Neural cell (in vitro differentiated cells): ENCODE measurements at regions not wholly inside any gene's neighbourhood (a gene's known extent, or its start where the extent isn't known, plus 50 kb on each side); places are given as distances from the start of the nearest gene placed in this dataset.

ENCODE experiments used
- H2AFZ ChIP-seq: fragments of 200-600, 300-800 bp; sonication (generic), shearing (Covaris generic); 2 replicates; pipeline ENCODE4 v1.6.0; 2014; ENCODE audit warnings: low read depth, mild to moderate bottlenecking, antibody characterized with exemption, low read length, moderate library complexity
- H3F3A ChIP-seq: fragments of 200-600 bp; shearing (Covaris generic); 2 replicates; pipeline ENCODE4 v1.6.1; 2016; ENCODE audit warnings: mild to moderate bottlenecking, moderate library complexity, mixed read lengths, antibody characterized with exemption, low read length; ENCODE audit not compliant: insufficient read depth, poor library complexity, severe bottlenecking
- H3K27ac ChIP-seq: fragments of 200-600, 300-800 bp; sonication (generic), shearing (Covaris generic); 2 replicates; pipeline ENCODE4 v1.5.1; 2014; ENCODE audit warnings: mild to moderate bottlenecking, low read length, moderate library complexity
- H3K27me3 ChIP-seq: fragments of 300-800, 200-600 bp; sonication (generic), shearing (Covaris generic); 2 replicates; pipeline ENCODE4 v1.6.0; 2014; ENCODE audit warnings: mild to moderate bottlenecking, low read depth, low read length, moderate library complexity; ENCODE audit not compliant: insufficient read depth
- H3K36me3 ChIP-seq: fragments of 300-800, 200-600 bp; sonication (generic), shearing (Covaris generic); 2 replicates; pipeline ENCODE4 v1.5.1; 2014; ENCODE audit warnings: mild to moderate bottlenecking, antibody characterized with exemption, low read length, moderate library complexity; ENCODE audit not compliant: insufficient read depth
- H3K4me2 ChIP-seq: fragments of 300-800, 200-600 bp; sonication (generic), shearing (Covaris generic); 2 replicates; pipeline ENCODE4 v1.6.0; 2014; ENCODE audit warnings: mild to moderate bottlenecking, low read length
- H3K4me3 ChIP-seq: fragments of 300-800, 200-600 bp; sonication (generic), shearing (Covaris generic); 2 replicates; pipeline ENCODE4 v1.5.1; 2014; ENCODE audit warnings: mild to moderate bottlenecking, low read length, moderate library complexity
- H3K79me2 ChIP-seq: fragments of 200-600 bp; shearing (Covaris generic); replicated peaks from 2 replicates; pipeline ENCODE4 v1.6.0; 2014; ENCODE audit warnings: mild to moderate bottlenecking, low read length, moderate library complexity; ENCODE audit not compliant: insufficient read depth
- H3K9ac ChIP-seq: fragments of 300-800, 200-600 bp; sonication (generic), shearing (Covaris generic); 2 replicates; pipeline ENCODE4 v1.6.1; 2016; ENCODE audit warnings: mild to moderate bottlenecking, low read length, mixed read lengths
- H3K9me2 ChIP-seq: fragments of 200-600 bp; shearing (Covaris generic); 2 replicates; pipeline ENCODE4 v1.6.1; 2016; ENCODE audit warnings: mild to moderate bottlenecking, low read length, mixed read lengths; ENCODE audit not compliant: insufficient read depth
- H3K9me3 ChIP-seq: fragments of 200-600, 300-800 bp; sonication (generic), shearing (Covaris generic); 2 replicates; pipeline ENCODE4 v1.6.1; 2016; ENCODE audit warnings: mild to moderate bottlenecking, mixed run types, low read length, moderate library complexity, mixed read lengths
- H4K20me1 ChIP-seq: fragments of 200-600 bp; shearing (Covaris generic); 2 replicates; pipeline ENCODE4 v1.6.1; 2016; ENCODE audit warnings: mild to moderate bottlenecking, mixed run types; ENCODE audit not compliant: insufficient read depth
- EP300 ChIP-seq: fragments of 450-650 bp; conservative IDR thresholded peaks from 2 replicates; pipeline ENCODE4 v1.6.1; 2014; ENCODE audit warnings: antibody characterized with exemption, mild to moderate bottlenecking, moderate library complexity; ENCODE audit not compliant: poor library complexity, severe bottlenecking
- EZH2 ChIP-seq: fragments of 200-600, 300-800 bp; shearing (Covaris generic), sonication (generic); IDR thresholded peaks from 2 replicates; pipeline ENCODE4 v1.6.1; 2014; ENCODE audit warnings: antibody characterized with exemption, low read length, borderline replicate concordance, mild to moderate bottlenecking; ENCODE audit not compliant: insufficient read depth, poor library complexity, severe bottlenecking
- MXI1 ChIP-seq: fragments of 450-650 bp; conservative IDR thresholded peaks from 2 replicates; pipeline ENCODE4 v1.6.1; 2014; ENCODE audit warnings: antibody characterized with exemption, mild to moderate bottlenecking; ENCODE audit not compliant: poor library complexity, severe bottlenecking
- POLR2AphosphoS5 ChIP-seq: IDR thresholded peaks from 2 replicates; pipeline ENCODE4 v1.6.1; 2012
- RAD21 ChIP-seq: fragments of 450-650 bp; conservative IDR thresholded peaks from 2 replicates; pipeline ENCODE4 v1.6.1; 2014; ENCODE audit warnings: antibody characterized with exemption, mild to moderate bottlenecking, moderate library complexity
- SMC3 ChIP-seq: fragments of 450-650 bp; conservative IDR thresholded peaks from 2 replicates; pipeline ENCODE4 v1.6.1; 2014; ENCODE audit warnings: antibody characterized with exemption, mild to moderate bottlenecking, moderate library complexity; ENCODE audit not compliant: poor library complexity
- TAF1 ChIP-seq: IDR thresholded peaks from 2 replicates; pipeline ENCODE4 v1.6.1; 2012; ENCODE audit warnings: low read depth
- TF ChIP-seq, protein P1 (sequence below): fragments of 450-650 bp; IDR thresholded peaks from 2 replicates; pipeline ENCODE4 v1.5.1; 2014; ENCODE audit warnings: antibody characterized with exemption, mild to moderate bottlenecking, moderate library complexity; ENCODE audit not compliant: poor library complexity, severe bottlenecking
- TF ChIP-seq, protein P2 (sequence below): IDR thresholded peaks from 2 replicates; pipeline ENCODE4 v1.6.1; 2012; ENCODE audit warnings: borderline replicate concordance

DNA sequence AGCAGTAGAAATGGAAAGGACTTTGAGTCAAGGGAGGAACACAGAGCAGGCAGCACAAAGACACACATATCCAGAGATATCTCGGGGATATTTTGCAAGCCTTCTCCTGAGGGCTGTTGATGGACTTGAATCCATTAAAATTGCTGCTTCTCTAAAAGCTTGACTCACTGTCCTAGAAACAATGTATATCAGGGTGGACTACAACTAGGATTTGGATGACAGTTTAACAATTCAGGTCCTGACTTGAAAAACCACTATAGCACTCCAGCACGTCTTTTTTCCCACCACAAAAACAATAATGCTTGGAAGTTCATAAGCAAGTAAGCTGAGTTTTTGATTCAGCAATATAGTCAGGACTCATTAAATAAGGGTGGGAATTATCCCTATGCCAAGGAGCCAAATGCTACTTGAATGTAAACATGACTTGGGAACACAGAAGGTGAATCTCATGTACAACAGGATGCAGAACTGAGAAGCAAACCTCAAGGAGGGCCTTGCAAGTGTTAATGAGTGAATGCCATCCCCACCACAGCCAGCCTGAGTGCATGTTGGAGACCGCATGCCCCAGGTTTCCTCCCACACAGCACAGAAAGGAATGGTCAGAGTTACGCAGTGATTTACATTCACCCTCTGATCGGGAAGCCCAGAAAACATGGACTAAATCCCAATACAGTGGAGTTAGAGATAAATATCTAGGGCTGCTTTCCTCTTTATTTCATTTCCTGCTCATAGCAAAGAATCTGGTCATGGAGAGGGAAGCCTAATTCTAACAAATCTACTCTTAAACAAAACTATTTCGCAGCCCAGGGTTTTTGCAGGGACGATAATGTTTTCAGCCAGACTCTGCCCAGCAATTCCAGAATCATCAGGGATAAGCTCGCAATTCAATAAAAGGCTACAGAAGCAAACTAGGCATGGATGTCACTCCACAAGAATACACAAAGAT lies 98.4 kb upstream of the OR9G4 start:
- H4K20me1 ChIP-seq: no peaks in the 10 kb centered on the region
- H3K4me3 ChIP-seq: no peak overlapping the region
- H3K36me3 ChIP-seq: no peaks in the 10 kb centered on the region
- H3K9ac ChIP-seq: no peak overlapping the region
- TF ChIP-seq, protein P1, sequence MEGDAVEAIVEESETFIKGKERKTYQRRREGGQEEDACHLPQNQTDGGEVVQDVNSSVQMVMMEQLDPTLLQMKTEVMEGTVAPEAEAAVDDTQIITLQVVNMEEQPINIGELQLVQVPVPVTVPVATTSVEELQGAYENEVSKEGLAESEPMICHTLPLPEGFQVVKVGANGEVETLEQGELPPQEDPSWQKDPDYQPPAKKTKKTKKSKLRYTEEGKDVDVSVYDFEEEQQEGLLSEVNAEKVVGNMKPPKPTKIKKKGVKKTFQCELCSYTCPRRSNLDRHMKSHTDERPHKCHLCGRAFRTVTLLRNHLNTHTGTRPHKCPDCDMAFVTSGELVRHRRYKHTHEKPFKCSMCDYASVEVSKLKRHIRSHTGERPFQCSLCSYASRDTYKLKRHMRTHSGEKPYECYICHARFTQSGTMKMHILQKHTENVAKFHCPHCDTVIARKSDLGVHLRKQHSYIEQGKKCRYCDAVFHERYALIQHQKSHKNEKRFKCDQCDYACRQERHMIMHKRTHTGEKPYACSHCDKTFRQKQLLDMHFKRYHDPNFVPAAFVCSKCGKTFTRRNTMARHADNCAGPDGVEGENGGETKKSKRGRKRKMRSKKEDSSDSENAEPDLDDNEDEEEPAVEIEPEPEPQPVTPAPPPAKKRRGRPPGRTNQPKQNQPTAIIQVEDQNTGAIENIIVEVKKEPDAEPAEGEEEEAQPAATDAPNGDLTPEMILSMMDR: no peak
- TF ChIP-seq TAF1 (no peak), EZH2 (no peak), POLR2AphosphoS5 (no peak), RAD21 (no peak), EP300 (no peak), MXI1 (no peak), SMC3 (no peak)
- TF ChIP-seq, protein P2, sequence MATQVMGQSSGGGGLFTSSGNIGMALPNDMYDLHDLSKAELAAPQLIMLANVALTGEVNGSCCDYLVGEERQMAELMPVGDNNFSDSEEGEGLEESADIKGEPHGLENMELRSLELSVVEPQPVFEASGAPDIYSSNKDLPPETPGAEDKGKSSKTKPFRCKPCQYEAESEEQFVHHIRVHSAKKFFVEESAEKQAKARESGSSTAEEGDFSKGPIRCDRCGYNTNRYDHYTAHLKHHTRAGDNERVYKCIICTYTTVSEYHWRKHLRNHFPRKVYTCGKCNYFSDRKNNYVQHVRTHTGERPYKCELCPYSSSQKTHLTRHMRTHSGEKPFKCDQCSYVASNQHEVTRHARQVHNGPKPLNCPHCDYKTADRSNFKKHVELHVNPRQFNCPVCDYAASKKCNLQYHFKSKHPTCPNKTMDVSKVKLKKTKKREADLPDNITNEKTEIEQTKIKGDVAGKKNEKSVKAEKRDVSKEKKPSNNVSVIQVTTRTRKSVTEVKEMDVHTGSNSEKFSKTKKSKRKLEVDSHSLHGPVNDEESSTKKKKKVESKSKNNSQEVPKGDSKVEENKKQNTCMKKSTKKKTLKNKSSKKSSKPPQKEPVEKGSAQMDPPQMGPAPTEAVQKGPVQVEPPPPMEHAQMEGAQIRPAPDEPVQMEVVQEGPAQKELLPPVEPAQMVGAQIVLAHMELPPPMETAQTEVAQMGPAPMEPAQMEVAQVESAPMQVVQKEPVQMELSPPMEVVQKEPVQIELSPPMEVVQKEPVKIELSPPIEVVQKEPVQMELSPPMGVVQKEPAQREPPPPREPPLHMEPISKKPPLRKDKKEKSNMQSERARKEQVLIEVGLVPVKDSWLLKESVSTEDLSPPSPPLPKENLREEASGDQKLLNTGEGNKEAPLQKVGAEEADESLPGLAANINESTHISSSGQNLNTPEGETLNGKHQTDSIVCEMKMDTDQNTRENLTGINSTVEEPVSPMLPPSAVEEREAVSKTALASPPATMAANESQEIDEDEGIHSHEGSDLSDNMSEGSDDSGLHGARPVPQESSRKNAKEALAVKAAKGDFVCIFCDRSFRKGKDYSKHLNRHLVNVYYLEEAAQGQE: no peak
- H3K4me2 ChIP-seq: no peak overlapping the region
- H3K9me2 ChIP-seq: no peaks in the 10 kb centered on the region
- H2AFZ ChIP-seq: no peak overlapping the region
- no peaks in the 10 kb centered on the region for H3K79me2 ChIP-seq
- no peaks in the 10 kb centered on the region for H3K9me3 ChIP-seq
- H3K27me3 ChIP-seq: no peaks in the 10 kb centered on the region
- no peaks in the 10 kb centered on the region for H3F3A ChIP-seq
- H3K27ac ChIP-seq: no peak overlapping the region

DNA sequence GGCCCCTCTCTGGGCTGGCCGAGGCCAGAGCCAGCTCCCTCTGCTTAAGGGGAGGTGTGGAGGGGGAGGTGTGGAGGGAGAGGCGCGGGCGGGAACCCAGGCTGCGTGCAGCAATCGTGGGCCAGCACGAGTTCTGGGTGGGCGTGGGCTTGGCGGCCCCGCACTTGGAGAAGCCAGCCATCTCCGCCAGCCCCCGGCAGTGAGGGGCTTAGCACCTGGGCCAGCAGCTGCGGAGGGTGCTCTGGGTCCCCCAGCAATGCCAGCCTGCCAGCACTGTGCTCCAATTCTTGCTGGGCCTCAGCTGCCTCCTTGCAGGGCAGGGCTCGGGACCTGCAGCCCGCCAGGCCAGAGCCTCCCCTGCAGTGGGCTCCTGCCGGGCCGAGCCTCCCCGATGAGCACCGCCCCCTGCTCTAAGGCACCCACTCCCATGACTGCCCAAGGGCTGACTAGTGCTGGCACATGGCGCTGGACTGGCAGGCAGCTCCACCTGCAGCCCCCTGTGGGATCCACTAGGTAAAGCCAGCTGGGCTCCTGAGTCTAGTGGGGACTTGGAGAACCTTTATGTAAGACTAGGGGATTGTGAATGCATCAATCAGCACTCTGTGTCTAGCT lies 96.7 kb upstream of the OR9G4 start:
- Histone ChIP-seq H3K9me2 (no peaks in the 10 kb centered on the region), H3F3A (no peaks in the 10 kb centered on the region), H3K79me2 (no peaks in the 10 kb centered on the region), H4K20me1 (no peaks in the 10 kb centered on the region), H3K4me3 (no peak overlapping the region), H3K9ac (no peak overlapping the region), H3K27me3 (no peaks in the 10 kb centered on the region), H3K9me3 (no peaks in the 10 kb centered on the region), H3K27ac (no peak overlapping the region), H3K36me3 (no peaks in the 10 kb centered on the region), H3K4me2 (no peak overlapping the region), H2AFZ (no peak overlapping the region)
- TF ChIP-seq EP300: no peak
- no peak for TF ChIP-seq POLR2AphosphoS5
- no peak for TF ChIP-seq TAF1
- no peak for TF ChIP-seq RAD21
- TF ChIP-seq EZH2: no peak
- TF ChIP-seq, protein P1: no peak
- no peak for TF ChIP-seq MXI1
